ENCODE measurements at regions not wholly inside any gene's neighbourhood (a gene's known extent, or its start where the extent isn't known, plus 50 kb on each side); places are given as distances from the start of the nearest gene placed in this dataset.
"Not testable (repeated sequence)": the region's sequence is repeated elsewhere in the genome, so short reads cannot be mapped to it uniquely, and the experiment has no call there.

- no peak overlapping the region for H3K27ac Mint-ChIP-seq
- no peak for DNase-seq
- H3K9me3 Mint-ChIP-seq = no peaks in the 10 kb centered on the region
- no peaks in the 10 kb centered on the region for H3K36me3 Mint-ChIP-seq
- CTCF ChIA-PET = no interaction called here
- peaks cover 13% of the 10 kb centered on the region for H3K4me1 Mint-ChIP-seq
- H3K4me3 Mint-ChIP-seq = no peak overlapping the region
- peaks cover 15% of the 10 kb centered on the region for H3K27me3 Mint-ChIP-seq
These were observed 258.3 kb downstream of the LPIN1 start for GRCh38 chr2:12004713-12005112.

GRCh38 chr2:12005886-12006681 lies 259.7 kb downstream of the LPIN1 start:
- no peak overlapping the region for H3K4me3 Mint-ChIP-seq
- peak; percentile 54 for DNase-seq
- peaks cover 13% of the 10 kb centered on the region for H3K4me1 Mint-ChIP-seq
- H3K27ac Mint-ChIP-seq = no peak overlapping the region
- no peaks in the 10 kb centered on the region for H3K36me3 Mint-ChIP-seq
- peaks cover 21% of the 10 kb centered on the region for H3K27me3 Mint-ChIP-seq
- CTCF ChIA-PET = interaction anchor here (1.9 kb wide), 1 partner anchor 286 kb away, joined by 4 read pairs; no protein-coding TSS in a partner anchor
- H3K9me3 Mint-ChIP-seq = no peaks in the 10 kb centered on the region

GRCh38 chr2:12006850-12007249 lies 260.4 kb downstream of the LPIN1 start:
- no peaks in the 10 kb centered on the region for H3K36me3 Mint-ChIP-seq
- H3K27ac Mint-ChIP-seq = no peak overlapping the region
- peaks cover 24% of the 10 kb centered on the region for H3K27me3 Mint-ChIP-seq
- no peak for DNase-seq
- H3K9me3 Mint-ChIP-seq = no peaks in the 10 kb centered on the region
- no peak overlapping the region for H3K4me3 Mint-ChIP-seq
- H3K4me1 Mint-ChIP-seq = peaks cover 13% of the 10 kb centered on the region
- CTCF ChIA-PET = interaction anchor here (1.9 kb wide), 1 partner anchor 285 kb away, joined by 4 read pairs; no protein-coding TSS in a partner anchor

GRCh38 chr2:12007282-12007681 lies 260.9 kb downstream of the LPIN1 start:
- Mint-ChIP-seq H3K27ac (no peak overlapping the region), H3K9me3 (no peaks in the 10 kb centered on the region), H3K4me3 (no peak overlapping the region), H3K36me3 (no peaks in the 10 kb centered on the region), H3K4me1 (peaks cover 13% of the 10 kb centered on the region), H3K27me3 (peaks cover 27% of the 10 kb centered on the region)
- DNase-seq = no peak
- CTCF ChIA-PET = interaction anchor here (1.9 kb wide), 1 partner anchor 285 kb away, joined by 4 read pairs; no protein-coding TSS in a partner anchor

- CTCF ChIA-PET = no interaction called here
These were observed 262.1 kb downstream of the LPIN1 start for GRCh38 chr2:12008425-12009061.

GRCh38 chr2:12009323-12009905 lies 263.0 kb downstream of the LPIN1 start:
- H3K9me3 Mint-ChIP-seq = no peaks in the 10 kb centered on the region
- no peak for DNase-seq
- peaks cover 32% of the 10 kb centered on the region for H3K27me3 Mint-ChIP-seq
- H3K4me1 Mint-ChIP-seq = peaks cover 17% of the 10 kb centered on the region
- CTCF ChIA-PET = interaction anchor here (1.4 kb wide), 1 partner anchor 707 kb away, joined by 3 read pairs; the partner anchor contains the start of gene TRIB2
- no peaks in the 10 kb centered on the region for H3K36me3 Mint-ChIP-seq
- H3K27ac Mint-ChIP-seq = no peak overlapping the region
- no peak overlapping the region for H3K4me3 Mint-ChIP-seq

More at GRCh38 chr2:12008425-12009061, 262.1 kb downstream of the LPIN1 start:
- H3K27me3 Mint-ChIP-seq = peaks cover 27% of the 10 kb centered on the region
- no peak overlapping the region for H3K27ac Mint-ChIP-seq
- H3K4me1 Mint-ChIP-seq = peaks cover 13% of the 10 kb centered on the region
- no peaks in the 10 kb centered on the region for H3K36me3 Mint-ChIP-seq
- no peaks in the 10 kb centered on the region for H3K9me3 Mint-ChIP-seq
- no peak for DNase-seq
- no peak overlapping the region for H3K4me3 Mint-ChIP-seq

- peaks cover 32% of the 10 kb centered on the region for H3K27me3 Mint-ChIP-seq
These were observed 263.6 kb downstream of the LPIN1 start for GRCh38 chr2:12010059-12010458.

GRCh38 chr2:12010779-12011178 lies 264.3 kb downstream of the LPIN1 start:
- H3K4me3 Mint-ChIP-seq = no peak overlapping the region
- peaks cover 12% of the 10 kb centered on the region for H3K4me1 Mint-ChIP-seq
- CTCF ChIA-PET = no interaction called here
- peaks cover 31% of the 10 kb centered on the region for H3K27me3 Mint-ChIP-seq
- no peaks in the 10 kb centered on the region for H3K36me3 Mint-ChIP-seq
- no peak overlapping the region for H3K27ac Mint-ChIP-seq
- DNase-seq = no peak
- no peaks in the 10 kb centered on the region for H3K9me3 Mint-ChIP-seq

More at GRCh38 chr2:12010059-12010458, 263.6 kb downstream of the LPIN1 start:
- Mint-ChIP-seq H3K36me3 (no peaks in the 10 kb centered on the region), H3K9me3 (no peaks in the 10 kb centered on the region), H3K27ac (no peak overlapping the region), H3K4me3 (no peak overlapping the region), H3K4me1 (peaks cover 17% of the 10 kb centered on the region)
- DNase-seq = no peak
- CTCF ChIA-PET = interaction anchor here (1.4 kb wide), 1 partner anchor 706 kb away, joined by 3 read pairs; the partner anchor contains the start of gene TRIB2

GRCh38 chr2:12014088-12014960 lies 267.9 kb downstream of the LPIN1 start:
- Mint-ChIP-seq H3K27ac (no peak overlapping the region), H3K4me1 (peaks cover 4% of the 10 kb centered on the region), H3K4me3 (no peak overlapping the region), H3K36me3 (no peaks in the 10 kb centered on the region), H3K27me3 (peaks cover 30% of the 10 kb centered on the region), H3K9me3 (peaks cover 6% of the 10 kb centered on the region)
- no peak for DNase-seq
- CTCF ChIA-PET = no interaction called here

- Mint-ChIP-seq H3K36me3 (peaks cover 7% of the 10 kb centered on the region), H3K9me3 (peaks cover 36% of the 10 kb centered on the region), H3K27ac (no peak overlapping the region), H3K4me3 (no peak overlapping the region), H3K27me3 (peaks cover 12% of the 10 kb centered on the region), H3K4me1 (peaks cover 4% of the 10 kb centered on the region)
- CTCF ChIA-PET = no interaction called here
- no peak for DNase-seq
These were observed 271.2 kb downstream of the LPIN1 start for GRCh38 chr2:12017499-12018157.

- peaks cover 37% of the 10 kb centered on the region for H3K9me3 Mint-ChIP-seq
These were observed 272.3 kb downstream of the LPIN1 start for GRCh38 chr2:12018726-12019125.

GRCh38 chr2:12020833-12021469 lies 274.5 kb downstream of the LPIN1 start:
- Mint-ChIP-seq H3K4me3 (no peak overlapping the region), H3K9me3 (peaks cover 40% of the 10 kb centered on the region), H3K27me3 (peaks cover 18% of the 10 kb centered on the region), H3K36me3 (peaks cover 7% of the 10 kb centered on the region), H3K4me1 (no peaks in the 10 kb centered on the region), H3K27ac (no peak overlapping the region)
- no peak for DNase-seq
- CTCF ChIA-PET = interaction anchor here (0.8 kb wide), 1 partner anchor 986 kb away, joined by 3 read pairs; no protein-coding TSS in a partner anchor

More at GRCh38 chr2:12018726-12019125, 272.3 kb downstream of the LPIN1 start:
- H3K4me1 Mint-ChIP-seq, CTCF ChIA-PET, H3K4me3 Mint-ChIP-seq, H3K36me3 Mint-ChIP-seq, H3K27ac Mint-ChIP-seq, DNase-seq: not testable (repeated sequence)
- H3K27me3 Mint-ChIP-seq = peaks cover 17% of the 10 kb centered on the region
